Neural cell (in vitro differentiated cells): ENCODE measurements at regions not wholly inside any gene's neighbourhood (a gene's known extent, or its start where the extent isn't known, plus 50 kb on each side); places are given as distances from the start of the nearest gene placed in this dataset.

Source experiments
- H2AFZ ChIP-seq: fragments of 200-600, 300-800 bp; sonication (generic), shearing (Covaris generic); 2 replicates; pipeline ENCODE4 v1.6.0; 2014; ENCODE audit warnings: low read depth, mild to moderate bottlenecking, antibody characterized with exemption, low read length, moderate library complexity
- H3F3A ChIP-seq: fragments of 200-600 bp; shearing (Covaris generic); 2 replicates; pipeline ENCODE4 v1.6.1; 2016; ENCODE audit warnings: mild to moderate bottlenecking, moderate library complexity, mixed read lengths, antibody characterized with exemption, low read length; ENCODE audit not compliant: insufficient read depth, poor library complexity, severe bottlenecking
- H3K27ac ChIP-seq: fragments of 200-600, 300-800 bp; sonication (generic), shearing (Covaris generic); 2 replicates; pipeline ENCODE4 v1.5.1; 2014; ENCODE audit warnings: mild to moderate bottlenecking, low read length, moderate library complexity
- H3K27me3 ChIP-seq: fragments of 300-800, 200-600 bp; sonication (generic), shearing (Covaris generic); 2 replicates; pipeline ENCODE4 v1.6.0; 2014; ENCODE audit warnings: mild to moderate bottlenecking, low read depth, low read length, moderate library complexity; ENCODE audit not compliant: insufficient read depth
- H3K36me3 ChIP-seq: fragments of 300-800, 200-600 bp; sonication (generic), shearing (Covaris generic); 2 replicates; pipeline ENCODE4 v1.5.1; 2014; ENCODE audit warnings: mild to moderate bottlenecking, antibody characterized with exemption, low read length, moderate library complexity; ENCODE audit not compliant: insufficient read depth
- H3K4me2 ChIP-seq: fragments of 300-800, 200-600 bp; sonication (generic), shearing (Covaris generic); 2 replicates; pipeline ENCODE4 v1.6.0; 2014; ENCODE audit warnings: mild to moderate bottlenecking, low read length
- H3K4me3 ChIP-seq: fragments of 300-800, 200-600 bp; sonication (generic), shearing (Covaris generic); 2 replicates; pipeline ENCODE4 v1.5.1; 2014; ENCODE audit warnings: mild to moderate bottlenecking, low read length, moderate library complexity
- H3K79me2 ChIP-seq: fragments of 200-600 bp; shearing (Covaris generic); replicated peaks from 2 replicates; pipeline ENCODE4 v1.6.0; 2014; ENCODE audit warnings: mild to moderate bottlenecking, low read length, moderate library complexity; ENCODE audit not compliant: insufficient read depth
- H3K9ac ChIP-seq: fragments of 300-800, 200-600 bp; sonication (generic), shearing (Covaris generic); 2 replicates; pipeline ENCODE4 v1.6.1; 2016; ENCODE audit warnings: mild to moderate bottlenecking, low read length, mixed read lengths
- H3K9me2 ChIP-seq: fragments of 200-600 bp; shearing (Covaris generic); 2 replicates; pipeline ENCODE4 v1.6.1; 2016; ENCODE audit warnings: mild to moderate bottlenecking, low read length, mixed read lengths; ENCODE audit not compliant: insufficient read depth
- H3K9me3 ChIP-seq: fragments of 200-600, 300-800 bp; sonication (generic), shearing (Covaris generic); 2 replicates; pipeline ENCODE4 v1.6.1; 2016; ENCODE audit warnings: mild to moderate bottlenecking, mixed run types, low read length, moderate library complexity, mixed read lengths
- H4K20me1 ChIP-seq: fragments of 200-600 bp; shearing (Covaris generic); 2 replicates; pipeline ENCODE4 v1.6.1; 2016; ENCODE audit warnings: mild to moderate bottlenecking, mixed run types; ENCODE audit not compliant: insufficient read depth
- CTCF ChIP-seq: fragments of 450-650 bp; IDR thresholded peaks from 2 replicates; pipeline ENCODE4 v1.5.1; 2014; ENCODE audit warnings: antibody characterized with exemption, mild to moderate bottlenecking, moderate library complexity; ENCODE audit not compliant: poor library complexity, severe bottlenecking
- EP300 ChIP-seq: fragments of 450-650 bp; conservative IDR thresholded peaks from 2 replicates; pipeline ENCODE4 v1.6.1; 2014; ENCODE audit warnings: antibody characterized with exemption, mild to moderate bottlenecking, moderate library complexity; ENCODE audit not compliant: poor library complexity, severe bottlenecking
- EZH2 ChIP-seq: fragments of 200-600, 300-800 bp; shearing (Covaris generic), sonication (generic); IDR thresholded peaks from 2 replicates; pipeline ENCODE4 v1.6.1; 2014; ENCODE audit warnings: antibody characterized with exemption, low read length, borderline replicate concordance, mild to moderate bottlenecking; ENCODE audit not compliant: insufficient read depth, poor library complexity, severe bottlenecking
- MXI1 ChIP-seq: fragments of 450-650 bp; conservative IDR thresholded peaks from 2 replicates; pipeline ENCODE4 v1.6.1; 2014; ENCODE audit warnings: antibody characterized with exemption, mild to moderate bottlenecking; ENCODE audit not compliant: poor library complexity, severe bottlenecking
- POLR2AphosphoS5 ChIP-seq: IDR thresholded peaks from 2 replicates; pipeline ENCODE4 v1.6.1; 2012
- RAD21 ChIP-seq: fragments of 450-650 bp; conservative IDR thresholded peaks from 2 replicates; pipeline ENCODE4 v1.6.1; 2014; ENCODE audit warnings: antibody characterized with exemption, mild to moderate bottlenecking, moderate library complexity
- REST ChIP-seq: IDR thresholded peaks from 2 replicates; pipeline ENCODE4 v1.6.1; 2012; ENCODE audit warnings: borderline replicate concordance
- SMC3 ChIP-seq: fragments of 450-650 bp; conservative IDR thresholded peaks from 2 replicates; pipeline ENCODE4 v1.6.1; 2014; ENCODE audit warnings: antibody characterized with exemption, mild to moderate bottlenecking, moderate library complexity; ENCODE audit not compliant: poor library complexity
- TAF1 ChIP-seq: IDR thresholded peaks from 2 replicates; pipeline ENCODE4 v1.6.1; 2012; ENCODE audit warnings: low read depth

DNA sequence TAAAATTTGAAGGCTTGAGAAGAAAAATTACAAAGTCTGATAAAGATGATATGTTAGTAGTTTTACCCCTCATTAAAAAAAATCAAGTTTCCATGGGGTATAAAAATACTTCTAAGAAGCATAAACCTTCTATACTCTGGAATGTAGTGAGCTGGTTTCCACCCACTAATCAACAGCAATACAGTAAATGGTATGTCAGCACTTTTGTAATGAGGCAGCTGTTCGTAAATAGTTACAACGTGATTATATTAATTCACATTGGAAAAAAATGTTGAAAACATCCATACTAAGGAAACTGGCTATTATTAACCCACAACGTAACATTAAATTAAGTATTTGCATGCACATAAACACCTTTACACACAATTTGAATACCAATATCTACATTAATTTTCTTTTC is 283.1 kb upstream of the FAM174A start:
- Histone ChIP-seq H3K9ac (no peak overlapping the region), H3K9me2 (no peaks in the 10 kb centered on the region), H4K20me1 (no peaks in the 10 kb centered on the region), H3K9me3 (no peaks in the 10 kb centered on the region), H2AFZ (no peak overlapping the region), H3K27me3 (no peaks in the 10 kb centered on the region), H3K79me2 (no peaks in the 10 kb centered on the region), H3K27ac (no peak overlapping the region), H3K36me3 (no peaks in the 10 kb centered on the region), H3F3A (no peaks in the 10 kb centered on the region), H3K4me3 (no peak overlapping the region), H3K4me2 (no peak overlapping the region)
- TF ChIP-seq TAF1 (no peak), MXI1 (no peak), CTCF (no peak), RAD21 (no peak), EP300 (no peak), EZH2 (no peak), POLR2AphosphoS5 (no peak), SMC3 (no peak), REST (no peak)

DNA sequence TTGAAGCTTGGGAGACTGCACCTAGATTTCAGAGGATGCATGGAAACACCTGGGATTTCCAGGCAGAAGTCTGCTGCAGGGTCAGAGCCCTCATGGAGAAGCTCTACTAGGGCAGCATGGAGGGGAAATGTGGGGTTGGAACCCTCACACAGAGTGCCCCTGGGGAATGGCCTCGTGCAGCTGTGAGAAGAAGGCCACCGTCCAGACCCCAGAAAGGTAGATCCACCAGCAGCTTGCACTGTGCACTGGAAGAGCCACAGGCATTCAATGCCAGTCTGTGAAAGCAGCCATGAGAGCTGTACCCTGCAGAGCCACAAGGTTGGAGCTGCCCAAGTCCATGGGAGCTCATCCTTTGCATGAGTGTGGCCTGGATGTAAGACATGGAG is 285.3 kb upstream of the FAM174A start:
- no peaks in the 10 kb centered on the region for H3K9me2 ChIP-seq
- H4K20me1 ChIP-seq: no peaks in the 10 kb centered on the region
- H3K27ac ChIP-seq: no peak overlapping the region
- no peak overlapping the region for H3K4me3 ChIP-seq
- H3K9ac ChIP-seq: no peak overlapping the region
- no peak for TF ChIP-seq EZH2
- no peak for TF ChIP-seq MXI1
- TF ChIP-seq RAD21: no peak
- TF ChIP-seq CTCF: no peak
- no peak for TF ChIP-seq SMC3
- no peak for TF ChIP-seq REST
- TF ChIP-seq POLR2AphosphoS5: no peak
- no peak for TF ChIP-seq EP300
- H3K27me3 ChIP-seq: no peaks in the 10 kb centered on the region
- no peaks in the 10 kb centered on the region for H3F3A ChIP-seq
- no peak overlapping the region for H3K4me2 ChIP-seq
- H3K36me3 ChIP-seq: no peaks in the 10 kb centered on the region
- no peaks in the 10 kb centered on the region for H3K79me2 ChIP-seq
- no peaks in the 10 kb centered on the region for H3K9me3 ChIP-seq
- H2AFZ ChIP-seq: no peak overlapping the region
